ENCODE measurements at regions not wholly inside any gene's neighbourhood (a gene's known extent, or its start where the extent isn't known, plus 50 kb on each side); places are given as distances from the start of the nearest gene placed in this dataset.
"Not testable (repeated sequence)": the region's sequence is repeated elsewhere in the genome, so short reads cannot be mapped to it uniquely, and the experiment has no call there.

DNA sequence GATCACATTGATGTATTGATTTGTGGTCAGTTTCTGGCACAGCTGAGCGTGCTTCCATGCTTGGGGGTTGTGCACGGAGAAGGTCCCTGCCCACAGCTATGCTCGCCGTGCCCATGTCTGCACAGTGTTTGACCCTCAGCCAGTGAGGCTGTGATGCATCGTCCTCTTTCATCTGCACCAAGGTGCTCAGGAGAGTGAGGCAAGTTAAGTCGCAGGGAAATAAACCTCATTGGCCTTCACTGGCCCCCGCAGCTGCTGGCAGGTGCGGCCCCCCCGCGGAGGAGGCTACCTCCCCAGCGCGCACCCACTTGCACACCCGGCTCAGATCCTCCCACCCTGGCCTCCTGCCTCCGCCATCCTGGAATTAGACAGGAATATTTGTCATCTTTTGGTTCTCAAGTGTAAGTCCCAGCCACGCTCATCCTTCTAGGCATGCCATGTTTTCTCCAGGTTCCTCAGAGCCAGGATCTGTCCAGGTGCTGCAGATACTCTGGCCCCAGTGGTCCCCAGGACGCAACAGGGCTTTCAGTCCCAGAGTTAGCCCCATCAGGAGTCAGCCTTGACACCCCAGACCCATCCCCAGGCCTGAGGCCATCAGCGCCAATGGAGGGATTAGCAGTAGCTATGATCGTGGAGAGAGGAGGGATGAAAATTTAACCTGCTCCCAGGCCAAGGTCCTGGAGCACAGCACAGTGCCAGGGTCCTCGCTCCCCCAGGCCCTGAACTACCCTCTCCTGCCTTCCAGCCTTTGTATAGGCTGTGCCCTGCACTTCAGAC is 93.7 kb downstream of the OAT start:
- DNase-seq (ENCODE audit: low spot score): no peak

DNA sequence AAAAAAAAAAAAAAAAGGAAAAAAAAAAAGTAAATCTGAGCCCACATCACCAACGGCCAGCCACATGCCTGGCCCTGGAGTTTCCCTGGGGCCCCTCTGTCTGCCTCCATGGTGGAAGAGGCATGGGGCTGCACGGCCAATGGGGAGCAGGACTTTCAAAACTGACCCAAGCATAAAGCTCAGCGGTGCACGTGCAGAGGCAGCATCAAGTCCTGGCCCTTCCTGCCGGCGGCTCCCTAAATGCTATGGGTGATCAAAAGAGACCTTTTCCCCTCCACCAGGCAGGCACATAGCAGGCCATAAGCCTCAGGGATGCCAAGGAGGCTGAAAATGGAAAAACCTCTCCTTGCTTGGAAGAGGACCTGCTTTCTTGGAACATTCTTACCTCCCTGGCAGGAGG is 94.3 kb downstream of the OAT start:
- no peak for DNase-seq (ENCODE audit: low spot score)

DNA sequence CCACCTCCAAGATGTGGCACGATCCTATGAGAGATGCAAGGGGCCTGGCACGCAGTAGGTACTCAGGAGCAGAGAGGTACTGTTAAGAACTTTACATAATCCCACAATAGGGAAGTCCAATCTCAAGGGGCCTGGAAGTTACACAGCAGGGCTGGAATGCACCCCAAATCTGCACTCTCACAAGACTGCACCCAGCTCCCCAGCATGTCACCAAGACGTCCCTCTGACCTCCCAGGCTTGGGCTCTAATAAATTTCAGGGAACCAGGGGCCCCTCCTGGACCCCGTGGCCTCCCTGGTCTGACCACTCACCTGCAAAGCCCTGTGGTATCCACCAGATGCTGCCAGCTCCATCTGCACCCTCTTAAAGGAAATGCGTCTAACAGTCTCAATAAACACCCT is 94.9 kb downstream of the OAT start:
- no peak for DNase-seq (ENCODE audit: low spot score)

DNA sequence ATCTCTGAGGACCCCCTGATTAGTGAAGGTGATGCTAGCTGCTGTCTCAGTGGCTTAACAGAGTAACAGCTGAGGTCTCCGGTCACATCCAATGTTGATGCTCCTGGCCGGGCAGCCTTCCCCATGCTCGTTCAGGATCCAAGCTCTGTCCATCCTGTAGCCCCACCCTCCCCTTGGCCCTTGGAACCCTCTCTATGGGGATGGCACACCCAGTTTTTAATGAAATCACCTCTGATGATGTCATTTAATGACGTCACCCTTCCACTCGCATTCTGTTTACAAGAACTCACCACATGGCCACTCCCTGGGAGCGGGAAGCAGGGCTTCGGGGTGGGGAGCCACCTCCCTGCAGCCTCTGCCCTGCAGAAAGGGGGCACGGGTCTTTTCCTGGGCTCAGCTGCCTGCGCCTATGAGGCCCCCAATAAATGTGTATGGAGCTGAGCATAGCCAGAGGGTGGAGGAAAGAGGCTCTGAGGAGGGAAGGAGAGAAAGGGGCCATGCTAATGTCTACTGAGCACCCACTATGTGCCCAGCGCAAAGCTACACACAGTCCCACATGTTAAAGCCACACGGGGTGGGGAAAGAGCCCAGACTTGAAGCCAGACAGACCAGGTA is 95.5 kb downstream of the OAT start:
- DNase-seq (ENCODE audit: low spot score): no peak

DNA sequence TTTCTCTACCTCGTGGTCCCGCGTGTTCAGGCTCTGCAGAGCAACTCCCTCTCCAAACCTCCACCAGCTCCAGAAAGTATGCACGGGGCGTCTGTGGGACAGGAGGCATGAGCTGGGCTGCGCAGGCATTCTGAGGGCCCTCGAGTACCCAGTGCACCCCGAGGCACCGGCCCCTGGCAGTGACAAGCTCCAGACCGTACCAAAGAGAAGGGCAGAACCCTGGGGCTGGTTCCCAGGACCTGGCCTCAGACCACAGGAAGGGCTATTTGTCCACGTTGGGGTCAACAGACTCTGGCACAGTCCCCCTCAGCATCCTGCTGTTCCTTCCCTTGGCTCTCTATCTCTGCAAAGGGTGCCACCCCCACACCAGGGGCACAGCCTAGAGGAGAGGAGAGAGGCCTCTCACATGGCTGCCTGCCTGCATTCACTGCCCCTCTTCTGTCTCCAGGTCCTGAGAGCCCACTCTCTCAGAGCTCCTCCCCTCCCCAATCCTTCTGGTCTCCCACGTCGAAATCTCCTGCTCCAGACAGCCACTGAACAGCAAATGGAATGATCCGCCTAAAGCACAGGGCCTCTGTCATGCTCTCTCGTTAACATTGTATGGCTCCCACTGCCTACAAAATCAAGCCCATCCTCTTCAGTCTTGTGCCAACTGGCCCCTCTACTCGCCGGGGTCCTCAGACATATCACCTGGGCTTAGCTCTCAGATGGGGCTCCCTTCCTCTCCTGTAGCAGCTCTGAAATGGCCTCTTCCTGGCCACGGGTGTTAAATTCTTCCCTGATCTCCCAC is 96.3 kb downstream of the OAT start:
- DNase-seq (ENCODE audit: low spot score): no peak

DNA sequence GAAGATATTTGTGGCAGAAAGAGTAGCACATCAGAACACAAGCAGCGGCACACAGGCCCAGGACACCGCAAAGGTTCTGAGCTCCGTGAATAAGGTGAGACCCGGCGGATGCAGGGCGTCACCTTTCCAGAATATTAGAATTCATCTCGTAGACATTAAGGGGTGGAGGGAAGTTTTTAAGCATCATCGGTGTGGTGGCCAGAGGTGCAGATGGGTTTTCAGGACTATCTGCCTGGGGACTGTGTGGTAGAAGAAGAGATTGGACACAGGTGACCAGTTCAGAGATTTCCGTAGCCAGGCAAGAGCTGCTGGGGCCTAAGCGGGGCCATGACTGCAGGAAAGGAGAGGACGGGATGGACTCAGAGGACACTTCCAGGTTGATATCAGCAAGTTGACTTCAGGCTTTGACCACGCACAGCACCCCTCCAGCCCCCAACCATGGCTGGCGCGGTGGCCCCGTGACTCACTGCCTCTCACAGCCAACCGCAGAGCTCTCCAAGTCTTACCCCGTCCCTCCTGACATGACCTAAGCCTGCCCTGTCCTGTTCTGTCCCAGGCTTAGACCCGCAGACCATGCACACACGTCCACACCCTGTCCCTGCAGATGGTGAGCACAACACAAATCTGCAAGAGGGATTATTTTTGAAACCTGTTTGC is 97.2 kb downstream of the OAT start:
- no peak for DNase-seq (ENCODE audit: low spot score)

DNA sequence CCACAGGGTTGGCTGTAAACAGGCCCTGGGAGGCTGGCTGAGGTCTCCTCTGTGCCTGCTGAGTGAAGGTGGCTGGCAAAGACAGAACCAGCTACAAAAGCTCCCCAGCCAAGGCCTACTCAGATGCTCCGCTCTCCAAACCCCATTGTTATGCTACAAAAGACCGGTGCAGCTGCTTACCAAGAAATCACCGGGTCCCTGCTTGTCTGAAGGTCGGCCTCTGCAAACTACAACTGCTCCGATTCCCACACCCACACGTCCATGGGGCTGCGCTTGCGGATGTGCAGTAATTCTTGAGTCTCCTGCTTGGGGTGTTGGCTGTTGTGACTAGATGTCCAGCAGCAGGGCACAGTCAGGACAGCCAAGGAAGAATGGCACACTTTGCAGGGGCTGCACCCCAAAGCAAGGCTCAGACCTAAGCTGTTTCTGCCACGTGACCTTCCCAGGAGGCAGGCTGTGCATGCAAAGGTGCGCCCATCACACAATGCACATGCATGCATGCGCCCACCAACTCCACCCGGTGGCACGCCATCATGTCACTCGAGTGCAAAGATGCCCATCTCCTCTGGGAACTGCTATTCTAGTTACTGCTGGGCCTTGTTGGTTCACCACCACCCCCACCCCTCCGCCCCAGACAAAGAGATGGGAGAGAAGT is 97.8 kb downstream of the OAT start:
- no peak for DNase-seq (ENCODE audit: low spot score)

DNA sequence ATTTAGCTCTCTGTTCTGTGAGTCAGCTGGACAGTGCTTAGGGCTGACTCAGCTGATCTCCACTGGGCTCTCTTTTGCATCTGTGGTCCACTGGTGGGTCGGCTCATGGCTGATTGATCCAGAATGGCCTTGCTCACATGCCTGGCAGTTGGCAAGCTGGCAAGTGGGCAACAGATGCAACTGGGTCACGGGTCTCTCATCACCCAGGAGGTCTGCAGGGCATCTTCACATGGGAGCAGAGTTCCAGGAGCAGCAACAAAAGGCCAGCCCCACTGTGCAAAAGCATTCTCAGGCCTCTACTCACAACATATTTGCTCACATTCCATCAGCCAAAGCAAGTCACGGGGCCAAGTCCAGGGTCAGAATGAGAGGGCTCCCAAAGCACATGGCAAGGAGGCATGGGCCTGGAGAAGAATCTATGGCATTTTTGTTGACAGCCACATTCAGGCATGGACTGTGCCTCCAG is 98.8 kb downstream of the OAT start:
- DNase-seq (ENCODE audit: low spot score): no peak

DNA sequence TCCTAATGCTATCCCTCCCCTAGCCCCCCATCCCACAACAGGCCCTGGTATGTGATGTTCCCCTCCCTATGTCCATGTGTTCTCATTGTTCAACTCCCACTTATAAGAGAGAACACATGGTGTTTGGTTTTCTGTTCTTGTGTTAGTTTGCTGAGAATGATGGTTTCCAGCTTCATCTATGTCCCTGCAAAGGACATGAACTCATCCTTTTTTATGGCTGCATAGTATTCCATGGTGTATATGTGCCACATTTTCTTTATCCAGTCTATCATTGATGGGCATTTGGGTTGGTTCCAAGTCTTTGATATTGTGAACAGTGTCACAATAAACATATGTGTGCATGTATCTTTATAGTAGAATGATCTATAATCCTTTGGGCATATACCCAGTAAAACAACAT is 99.2 kb downstream of the OAT start:
- DNase-seq (ENCODE audit: low spot score): not testable (repeated sequence)

DNA sequence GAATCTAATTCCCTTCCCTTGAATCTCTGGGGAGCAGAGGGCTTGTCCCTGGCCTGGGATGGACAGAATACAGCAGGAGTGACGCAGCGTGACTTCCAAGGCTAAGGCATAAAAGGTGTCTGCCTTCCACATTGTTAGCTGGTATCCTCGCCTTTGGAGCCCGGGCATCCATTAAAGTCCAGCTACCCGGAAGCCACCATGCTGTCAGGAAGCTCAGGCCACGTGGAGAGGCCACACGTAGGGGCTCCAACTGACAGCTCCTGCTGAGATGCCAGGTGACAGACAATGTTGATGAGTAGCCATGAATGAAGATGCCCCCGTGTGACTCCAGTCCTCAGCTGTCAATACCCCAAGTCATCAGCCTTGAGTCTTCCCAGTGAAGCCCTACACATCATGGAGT is 99.9 kb downstream of the OAT start:
- no peak for DNase-seq (ENCODE audit: low spot score)

DNA sequence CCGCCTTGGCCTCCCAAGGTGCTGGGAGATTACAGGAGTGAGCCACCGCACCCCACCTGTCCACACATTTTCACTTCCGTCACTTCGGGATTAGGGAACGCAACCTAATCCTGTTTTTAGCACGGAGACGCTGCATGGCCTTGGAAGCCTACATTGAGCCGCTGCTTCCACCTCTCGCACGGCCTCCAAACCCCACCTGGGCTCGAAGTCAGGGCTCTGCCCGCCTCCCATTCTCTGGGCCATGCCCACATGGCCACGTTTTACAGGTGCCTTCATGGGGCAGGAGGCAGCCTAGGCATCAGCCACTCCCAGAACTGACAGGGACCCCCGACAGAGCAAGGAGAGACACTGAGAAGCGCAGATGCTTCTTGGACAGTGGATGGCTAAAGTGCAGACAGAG is 100.6 kb downstream of the OAT start:
- no peak for DNase-seq (ENCODE audit: low spot score)

DNA sequence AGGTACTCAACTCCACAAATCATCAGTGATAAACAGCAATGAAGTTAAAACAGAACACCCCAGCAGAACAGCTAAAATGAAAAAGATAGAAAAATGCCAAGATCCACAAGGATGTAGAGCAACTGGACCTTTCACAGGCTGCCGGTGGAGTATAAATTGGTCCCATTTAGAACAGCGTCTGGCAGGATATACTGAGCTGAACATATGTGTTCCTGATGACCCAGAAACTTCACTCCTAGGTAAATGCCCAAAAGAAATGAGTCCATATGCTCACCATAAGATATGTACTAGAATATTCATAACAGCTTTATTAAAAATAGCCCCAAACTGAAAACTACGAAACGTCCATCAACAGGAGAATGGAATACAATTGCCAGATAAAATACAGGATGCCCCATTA is 102.4 kb downstream of the OAT start:
- no peak for DNase-seq (ENCODE audit: low spot score)

DNA sequence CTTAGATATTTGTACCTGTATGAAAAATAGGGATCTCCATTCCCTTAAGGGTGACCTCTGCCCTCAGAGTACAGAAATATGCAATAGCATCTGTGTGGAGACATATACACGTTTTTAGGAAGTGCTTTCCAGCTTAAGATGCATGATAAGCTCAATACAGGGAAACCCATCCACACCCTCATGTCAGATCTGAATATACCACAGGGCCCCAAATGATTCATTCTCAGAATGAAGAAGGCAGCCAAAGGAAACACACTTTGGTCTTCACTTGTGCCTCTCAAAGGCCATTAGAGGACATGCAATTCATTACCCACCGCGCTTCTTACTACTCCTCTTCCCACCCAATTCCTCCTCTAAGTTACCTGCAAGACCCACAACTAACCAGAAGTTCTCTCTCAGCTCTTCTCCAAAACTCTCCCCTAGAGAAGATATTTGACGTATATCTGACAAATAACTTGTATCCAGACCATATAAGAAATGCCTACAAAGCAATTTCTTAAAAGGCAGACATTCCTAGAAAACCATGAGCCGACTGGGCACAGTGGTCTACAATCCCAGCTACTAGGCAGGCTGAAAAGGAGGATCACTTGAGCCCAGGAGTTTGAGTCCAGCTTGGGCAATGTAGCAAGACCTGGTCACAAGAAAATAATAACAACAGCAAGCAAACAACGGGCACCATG is 103.0 kb downstream of the OAT start:
- DNase-seq (ENCODE audit: low spot score): no peak

DNA sequence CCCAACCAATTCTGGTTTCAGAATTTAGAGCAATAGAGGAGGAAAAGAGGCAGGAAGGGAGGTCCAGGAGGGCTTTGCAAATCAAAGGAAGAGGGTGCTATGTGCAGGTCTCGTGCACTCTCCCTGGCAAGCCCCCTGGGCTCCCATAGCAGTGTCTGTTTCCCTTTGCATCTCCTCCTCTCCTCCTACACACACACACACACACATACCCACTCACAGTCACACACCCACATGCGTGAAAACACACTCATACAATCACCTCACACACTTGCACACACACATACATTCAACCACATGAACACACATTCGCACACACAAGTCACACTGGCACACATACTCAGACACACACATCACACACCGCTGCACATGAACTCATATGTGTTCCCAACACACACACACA is 105.3 kb downstream of the OAT start:
- DNase-seq (ENCODE audit: low spot score): no peak

DNA sequence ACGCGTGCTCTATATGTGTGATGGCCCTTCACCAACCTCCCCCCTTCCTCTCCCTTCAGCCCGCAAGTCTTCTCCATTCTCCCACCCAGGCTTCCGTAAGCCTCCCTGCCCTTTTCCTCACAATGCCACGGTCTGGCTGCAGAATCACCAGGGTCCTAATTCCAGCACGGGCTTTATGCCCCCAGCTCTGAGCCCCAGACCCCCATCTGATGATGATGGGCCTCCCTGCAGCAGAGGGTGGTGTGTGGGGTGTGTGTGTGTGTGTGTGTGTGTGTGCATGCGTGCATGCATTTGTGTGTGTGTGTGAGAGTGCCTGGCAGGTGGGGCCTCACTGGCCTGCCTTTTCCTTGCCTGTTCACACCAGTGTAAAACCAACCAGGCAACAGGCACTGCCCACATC is 109.9 kb downstream of the OAT start:
- no peak for DNase-seq (ENCODE audit: low spot score)

DNA sequence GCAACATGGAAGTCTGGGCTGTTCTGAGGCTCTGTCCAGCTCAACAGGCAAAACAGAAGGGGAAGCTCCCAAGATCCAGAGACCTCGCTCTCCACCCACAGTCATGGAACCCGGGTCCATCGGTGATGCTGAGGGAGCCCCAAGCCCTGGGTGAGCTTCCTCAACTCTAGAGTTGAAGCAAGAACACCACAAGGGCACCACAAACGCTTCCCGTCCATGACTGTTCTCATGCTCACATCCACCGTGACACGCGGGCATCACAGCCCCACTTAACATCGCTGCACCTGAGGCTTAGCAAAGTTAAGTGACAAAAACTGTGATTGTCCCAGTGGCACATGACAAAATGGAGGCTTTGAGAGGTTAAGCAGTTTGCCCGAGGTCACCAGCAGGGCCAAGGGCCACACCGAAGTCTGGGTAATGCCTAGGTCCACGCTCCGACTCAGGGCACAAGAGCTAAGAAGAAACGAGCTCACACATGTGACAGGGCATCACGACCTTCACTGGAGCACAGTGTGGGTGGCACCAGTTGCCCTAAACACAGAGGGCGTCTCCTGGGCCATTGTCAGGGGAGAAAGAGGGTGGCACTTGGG is 110.6 kb downstream of the OAT start:
- DNase-seq (ENCODE audit: low spot score): no peak

DNA sequence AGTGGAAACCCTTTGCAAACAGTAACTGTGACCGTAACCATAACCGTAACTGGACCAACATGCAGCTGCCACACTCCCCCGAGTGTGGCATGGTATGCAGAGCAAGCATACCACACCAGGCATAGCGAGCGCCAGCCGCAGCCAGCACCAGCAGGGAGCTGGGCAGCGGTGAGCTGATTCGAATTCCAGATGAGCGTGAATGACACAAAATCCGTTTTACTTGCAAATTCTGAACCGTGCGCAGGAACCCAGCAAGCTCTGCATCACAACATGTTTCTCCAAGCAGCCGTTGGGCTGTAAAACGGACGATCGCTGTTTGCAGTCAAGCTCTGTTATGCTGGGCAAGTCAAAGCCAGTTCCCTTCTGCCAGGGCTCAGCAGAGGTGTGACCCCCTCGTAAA is 111.1 kb downstream of the OAT start:
- no peak for DNase-seq (ENCODE audit: low spot score)

DNA sequence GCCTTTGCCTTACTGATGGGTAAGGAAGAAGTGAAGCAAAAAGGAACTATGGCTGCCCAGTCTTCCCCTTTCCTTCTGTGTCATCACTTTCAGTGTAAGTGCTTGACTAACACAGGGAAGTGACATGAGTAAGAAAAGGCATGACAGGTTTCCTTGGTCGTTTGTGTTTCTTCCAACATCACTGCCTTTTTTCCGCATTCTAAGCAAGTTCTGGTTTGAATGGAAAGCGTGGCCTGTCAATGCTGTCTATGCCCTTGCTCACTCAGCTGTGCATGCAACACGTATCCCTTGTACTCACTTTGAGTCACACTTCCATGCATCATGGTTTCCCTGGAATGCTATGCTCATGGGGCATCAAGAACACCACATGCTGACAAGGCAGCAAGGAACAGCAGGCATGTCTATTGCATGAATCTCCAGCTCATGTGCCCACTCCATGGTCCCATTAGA is 111.8 kb downstream of the OAT start:
- no peak for DNase-seq (ENCODE audit: low spot score)

DNA sequence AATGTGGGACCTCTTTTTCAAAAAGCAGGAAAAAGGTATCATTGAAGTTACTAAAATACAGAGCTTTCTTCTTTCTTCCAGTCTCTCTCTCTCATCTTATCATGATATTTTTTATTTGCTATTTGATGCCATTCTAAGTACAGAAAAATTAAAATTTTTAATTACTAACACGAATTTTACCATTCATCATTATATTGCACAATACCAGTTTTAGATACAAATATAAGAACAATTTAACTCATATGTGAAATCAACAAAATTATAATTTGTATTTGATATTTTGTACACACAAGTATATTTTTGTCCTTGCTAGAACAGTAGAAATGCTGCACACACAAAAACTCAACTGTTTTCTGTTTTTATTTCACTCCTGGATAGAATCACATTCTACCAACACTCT is 112.2 kb downstream of the OAT start:
- DNase-seq (ENCODE audit: low spot score): no peak

DNA sequence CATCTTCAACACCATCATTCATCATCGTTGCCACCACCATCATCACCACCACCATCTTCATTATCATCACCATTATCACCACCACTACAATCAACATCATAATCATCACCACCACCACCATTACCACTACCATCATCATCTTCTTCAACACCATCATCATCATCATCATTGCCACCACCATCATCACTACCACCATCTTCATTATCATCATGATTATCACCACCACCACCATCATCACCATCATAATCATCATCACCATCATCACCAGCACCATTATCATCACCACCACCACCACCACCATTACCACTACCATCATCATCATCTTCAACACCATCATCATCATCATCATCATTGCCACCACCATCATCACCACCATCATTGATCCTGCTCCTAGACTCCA is 112.7 kb downstream of the OAT start:
- no peak for DNase-seq (ENCODE audit: low spot score)

DNA sequence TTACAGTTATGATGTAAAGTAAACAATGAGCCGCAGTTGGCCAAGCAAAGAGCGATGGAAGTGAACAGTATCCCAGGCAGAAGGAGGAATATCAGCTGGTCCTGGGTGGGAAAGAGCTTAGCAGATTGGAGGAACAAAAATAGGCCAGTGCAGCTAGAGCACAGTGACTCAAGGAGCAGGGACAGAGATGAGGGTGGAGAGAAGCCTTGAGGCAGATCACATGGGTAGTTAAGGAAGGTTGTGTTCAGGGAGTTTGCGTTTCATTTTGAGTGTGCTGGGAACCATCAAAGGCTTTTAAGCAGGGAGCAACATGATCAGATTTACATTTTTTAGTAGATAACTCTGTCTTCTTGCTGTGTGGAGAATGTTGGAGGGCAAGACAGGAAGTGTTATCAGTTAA is 113.6 kb downstream of the OAT start:
- DNase-seq (ENCODE audit: low spot score): no peak

All from SK-N-DZ (cell line).